ENCODE measurements at regions not wholly inside any gene's neighbourhood (a gene's known extent, or its start where the extent isn't known, plus 50 kb on each side); places are given as distances from the start of the nearest gene placed in this dataset.

DNA sequence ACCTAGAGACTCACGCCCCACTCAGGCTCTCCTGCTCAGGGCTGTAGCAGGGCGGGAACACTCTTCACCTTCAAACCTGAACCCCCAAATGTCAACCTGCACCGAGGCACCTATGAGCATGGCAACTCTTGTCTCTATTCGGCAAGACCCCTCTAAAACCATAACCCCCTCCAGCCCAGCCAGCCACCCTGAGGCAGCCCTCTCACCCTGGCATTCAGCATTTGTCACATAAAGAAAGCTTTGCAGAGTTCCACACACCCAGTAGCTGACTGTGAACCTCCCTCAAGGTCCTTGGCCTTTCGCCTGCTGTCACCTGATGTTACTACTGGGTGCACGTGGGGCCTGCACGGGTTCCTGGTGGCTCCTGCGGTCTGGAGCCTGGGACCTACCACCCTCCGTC is 97.2 kb upstream of the ALKAL2 start:
- H3K4me3 ChIP-seq (ENCODE audit: low read depth, low read length) = no peak overlapping the region
- H3K79me2 ChIP-seq (ENCODE audit: control insufficient read depth, insufficient read depth, low read length, unreplicated experiment) = no peaks in the 10 kb centered on the region
- no peak overlapping the region for H3K27ac ChIP-seq (ENCODE audit: low read depth, low read length)
- H3K36me3 ChIP-seq (ENCODE audit: insufficient read depth, low read length) = no peaks in the 10 kb centered on the region
- no peak overlapping the region for H2AFZ ChIP-seq (ENCODE audit: low read length, unreplicated experiment)
- H3K27me3 ChIP-seq (ENCODE audit: insufficient read depth, low read length) = no peaks in the 10 kb centered on the region
- no peaks in the 10 kb centered on the region for H3K4me1 ChIP-seq (ENCODE audit: control insufficient read depth, insufficient read depth, low read length, unreplicated experiment)

DNA sequence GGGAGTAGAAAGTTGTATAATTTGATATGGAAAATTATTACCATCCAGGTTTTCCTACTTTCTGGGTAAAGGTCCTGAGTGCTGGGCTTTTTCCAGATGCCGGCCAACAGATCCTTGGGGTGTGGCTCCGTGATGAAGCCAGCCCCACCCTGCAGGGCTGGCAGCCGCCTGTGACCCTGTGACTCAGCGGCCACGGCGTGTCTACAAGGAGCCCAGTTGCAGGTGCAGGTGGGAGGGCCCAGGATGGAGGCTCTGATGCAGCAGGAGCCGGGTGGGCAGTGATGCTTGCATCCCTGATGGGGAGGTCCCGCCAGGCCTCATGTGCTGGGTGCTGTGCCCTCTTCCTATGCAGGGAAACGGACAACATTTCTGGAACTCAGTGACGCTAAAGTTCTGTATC is 96.0 kb upstream of the ALKAL2 start:
- no peak overlapping the region for H3K27ac ChIP-seq (ENCODE audit: low read depth, low read length)
- no peak overlapping the region for H3K4me3 ChIP-seq (ENCODE audit: low read depth, low read length)
- H2AFZ ChIP-seq (ENCODE audit: low read length, unreplicated experiment) = no peak overlapping the region
- H3K36me3 ChIP-seq (ENCODE audit: insufficient read depth, low read length) = no peaks in the 10 kb centered on the region
- H3K27me3 ChIP-seq (ENCODE audit: insufficient read depth, low read length) = no peaks in the 10 kb centered on the region
- no peaks in the 10 kb centered on the region for H3K4me1 ChIP-seq (ENCODE audit: control insufficient read depth, insufficient read depth, low read length, unreplicated experiment)
- H3K79me2 ChIP-seq (ENCODE audit: control insufficient read depth, insufficient read depth, low read length, unreplicated experiment) = no peaks in the 10 kb centered on the region

DNA sequence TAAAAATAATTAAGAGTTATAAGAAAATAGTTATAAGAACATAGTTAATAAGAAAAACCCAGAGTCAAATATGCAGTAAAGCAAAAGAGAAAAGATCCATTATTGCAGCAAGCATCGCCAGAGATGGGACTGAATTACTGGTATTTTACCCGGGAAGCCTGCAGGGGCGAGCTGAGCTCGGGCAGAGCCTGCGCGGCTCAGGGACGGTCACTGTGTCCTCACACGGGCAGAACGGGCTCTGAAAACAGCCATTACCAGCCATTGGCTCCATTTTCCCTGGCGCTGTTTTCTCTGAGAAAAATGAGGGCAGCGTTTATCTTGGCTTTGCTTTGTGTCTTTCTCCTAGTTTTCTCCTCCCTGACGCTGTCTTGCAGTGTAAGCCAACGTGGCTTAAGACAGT is 95.3 kb upstream of the ALKAL2 start:
- Histone ChIP-seq H3K27me3 (ENCODE audit: insufficient read depth, low read length) (no peaks in the 10 kb centered on the region), H3K79me2 (ENCODE audit: control insufficient read depth, insufficient read depth, low read length, unreplicated experiment) (no peaks in the 10 kb centered on the region), H2AFZ (ENCODE audit: low read length, unreplicated experiment) (no peak overlapping the region), H3K27ac (ENCODE audit: low read depth, low read length) (no peak overlapping the region), H3K36me3 (ENCODE audit: insufficient read depth, low read length) (no peaks in the 10 kb centered on the region), H3K4me3 (ENCODE audit: low read depth, low read length) (no peak overlapping the region), H3K4me1 (ENCODE audit: control insufficient read depth, insufficient read depth, low read length, unreplicated experiment) (no peaks in the 10 kb centered on the region)

DNA sequence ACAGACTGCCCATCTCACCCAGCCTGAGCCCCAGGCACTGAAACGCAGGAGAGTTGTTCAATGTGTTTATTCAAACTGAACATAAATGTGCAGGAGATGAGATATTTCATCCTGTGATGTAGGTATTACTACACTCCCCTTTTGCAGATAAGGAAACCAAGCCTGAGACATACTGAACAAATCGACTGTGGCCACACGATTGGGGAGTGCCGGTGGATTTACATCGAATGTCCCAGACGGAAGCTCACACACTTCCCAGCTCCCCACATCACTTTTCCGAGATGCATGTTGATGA is 94.8 kb upstream of the ALKAL2 start:
- H2AFZ ChIP-seq (ENCODE audit: low read length, unreplicated experiment) = no peak overlapping the region
- H3K36me3 ChIP-seq (ENCODE audit: insufficient read depth, low read length) = no peaks in the 10 kb centered on the region
- no peaks in the 10 kb centered on the region for H3K4me1 ChIP-seq (ENCODE audit: control insufficient read depth, insufficient read depth, low read length, unreplicated experiment)
- no peaks in the 10 kb centered on the region for H3K79me2 ChIP-seq (ENCODE audit: control insufficient read depth, insufficient read depth, low read length, unreplicated experiment)
- no peak overlapping the region for H3K4me3 ChIP-seq (ENCODE audit: low read depth, low read length)
- H3K27ac ChIP-seq (ENCODE audit: low read depth, low read length) = no peak overlapping the region
- no peaks in the 10 kb centered on the region for H3K27me3 ChIP-seq (ENCODE audit: insufficient read depth, low read length)

DNA sequence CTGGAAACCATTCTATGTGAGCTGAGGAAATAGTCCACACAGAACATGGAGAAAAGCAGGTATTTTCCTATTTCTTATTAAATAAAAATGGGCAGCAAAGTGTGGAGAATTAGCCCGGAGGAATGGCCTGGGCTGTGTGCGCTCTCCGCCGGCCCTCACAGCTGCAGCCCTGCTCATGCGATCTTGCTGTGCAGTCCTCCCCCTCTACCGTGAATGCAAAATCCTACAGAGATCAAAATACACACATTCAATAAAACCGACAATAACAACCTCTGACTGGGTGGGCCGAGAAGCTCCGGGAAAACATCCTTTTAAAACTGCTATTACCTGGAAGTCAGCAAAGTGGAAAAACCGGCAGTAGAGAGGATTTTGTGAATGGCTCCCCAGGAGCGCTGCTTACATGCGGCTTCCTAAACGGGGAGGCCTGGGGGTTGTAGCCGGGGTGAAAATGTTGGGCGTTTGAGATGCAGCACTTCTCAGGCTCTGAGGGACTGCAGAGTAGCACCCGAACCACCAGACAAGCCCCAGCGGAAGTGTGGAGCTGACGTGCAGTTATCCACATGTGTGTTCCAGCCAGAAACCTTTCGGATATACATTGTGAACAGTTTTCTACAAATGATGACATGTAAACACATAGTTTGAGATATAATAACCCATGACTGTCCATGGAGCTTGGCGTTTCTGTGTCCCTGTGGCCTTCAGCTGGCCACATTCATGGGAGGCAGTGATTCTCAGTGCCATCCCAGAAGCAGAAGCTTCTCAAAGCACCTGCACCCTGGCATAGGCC is 94.2 kb upstream of the ALKAL2 start:
- Histone ChIP-seq H3K27me3 (ENCODE audit: insufficient read depth, low read length) (no peaks in the 10 kb centered on the region), H2AFZ (ENCODE audit: low read length, unreplicated experiment) (no peak overlapping the region), H3K27ac (ENCODE audit: low read depth, low read length) (no peak overlapping the region), H3K4me1 (ENCODE audit: control insufficient read depth, insufficient read depth, low read length, unreplicated experiment) (no peaks in the 10 kb centered on the region), H3K4me3 (ENCODE audit: low read depth, low read length) (no peak overlapping the region), H3K79me2 (ENCODE audit: control insufficient read depth, insufficient read depth, low read length, unreplicated experiment) (no peaks in the 10 kb centered on the region), H3K36me3 (ENCODE audit: insufficient read depth, low read length) (no peaks in the 10 kb centered on the region)

DNA sequence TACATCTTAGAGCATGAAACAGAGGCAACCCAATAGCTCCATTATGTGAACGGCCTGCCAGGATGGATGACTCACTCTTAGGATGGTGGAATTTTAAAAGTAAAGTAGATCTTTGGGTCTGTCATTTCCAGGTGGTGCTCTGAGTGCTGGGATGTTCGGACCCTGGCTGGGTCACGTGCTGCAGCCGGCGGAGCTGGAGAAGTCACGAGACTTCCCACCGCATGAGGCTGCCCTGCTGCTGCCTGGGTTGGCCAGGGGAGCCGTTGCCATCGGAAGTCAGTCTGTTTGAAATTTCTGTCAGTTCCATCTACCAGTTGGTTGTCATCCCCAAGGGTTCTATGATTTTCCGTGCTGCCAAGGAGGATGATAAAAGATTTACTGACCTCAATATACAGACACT is 93.3 kb upstream of the ALKAL2 start:
- no peak overlapping the region for H3K27ac ChIP-seq (ENCODE audit: low read depth, low read length)
- H3K36me3 ChIP-seq (ENCODE audit: insufficient read depth, low read length) = no peaks in the 10 kb centered on the region

DNA sequence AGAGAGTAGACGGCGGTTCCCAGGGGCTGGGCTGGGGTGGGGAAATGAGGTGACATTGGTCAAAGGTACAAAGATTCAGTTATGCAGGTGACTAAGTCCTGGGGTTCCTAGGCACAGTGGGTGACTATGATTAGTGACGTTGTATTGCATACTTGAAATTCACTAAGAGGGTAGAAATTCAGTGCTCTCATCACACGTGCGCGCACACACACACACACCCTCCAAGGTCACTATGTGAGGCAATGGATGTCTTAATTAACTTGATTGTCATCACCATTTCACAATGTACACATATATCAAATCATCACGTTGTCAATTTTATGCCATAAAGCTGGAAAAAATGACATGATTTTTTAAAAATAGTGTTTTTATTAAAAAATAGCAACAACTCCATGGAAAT is 92.9 kb upstream of the ALKAL2 start:
- H3K4me1 ChIP-seq (ENCODE audit: control insufficient read depth, insufficient read depth, low read length, unreplicated experiment) = no peaks in the 10 kb centered on the region
- no peaks in the 10 kb centered on the region for H3K27me3 ChIP-seq (ENCODE audit: insufficient read depth, low read length)
- no peak overlapping the region for H3K4me3 ChIP-seq (ENCODE audit: low read depth, low read length)
- no peak overlapping the region for H2AFZ ChIP-seq (ENCODE audit: low read length, unreplicated experiment)
- H3K79me2 ChIP-seq (ENCODE audit: control insufficient read depth, insufficient read depth, low read length, unreplicated experiment) = no peaks in the 10 kb centered on the region
- H3K27ac ChIP-seq (ENCODE audit: low read depth, low read length) = no peak overlapping the region
- no peaks in the 10 kb centered on the region for H3K36me3 ChIP-seq (ENCODE audit: insufficient read depth, low read length)

More for the DNA sequence above, 93.3 kb upstream of the ALKAL2 start:
- Histone ChIP-seq H3K4me1 (ENCODE audit: control insufficient read depth, insufficient read depth, low read length, unreplicated experiment) (no peaks in the 10 kb centered on the region), H3K79me2 (ENCODE audit: control insufficient read depth, insufficient read depth, low read length, unreplicated experiment) (no peaks in the 10 kb centered on the region), H3K27me3 (ENCODE audit: insufficient read depth, low read length) (no peaks in the 10 kb centered on the region), H2AFZ (ENCODE audit: low read length, unreplicated experiment) (no peak overlapping the region), H3K4me3 (ENCODE audit: low read depth, low read length) (no peak overlapping the region)

DNA sequence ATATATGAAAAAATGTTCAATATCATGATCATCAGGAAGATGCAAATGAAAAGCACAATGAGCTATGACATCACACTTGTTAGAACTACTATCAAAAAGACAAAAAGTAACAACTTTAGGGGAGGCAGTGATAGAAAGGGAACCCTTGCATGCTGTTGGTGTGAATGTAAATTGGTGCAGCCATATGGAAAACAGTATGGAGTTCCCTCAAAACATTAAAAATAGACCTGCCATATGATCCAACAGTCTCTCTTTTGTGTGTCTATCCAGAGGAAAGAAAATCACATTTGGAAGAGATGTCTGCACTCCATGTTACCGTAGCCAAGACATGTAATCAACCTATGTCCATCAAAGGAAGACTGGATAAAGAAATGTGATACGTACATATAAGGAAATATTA is 92.3 kb upstream of the ALKAL2 start:
- Histone ChIP-seq H3K4me3 (ENCODE audit: low read depth, low read length) (no peak overlapping the region), H3K79me2 (ENCODE audit: control insufficient read depth, insufficient read depth, low read length, unreplicated experiment) (no peaks in the 10 kb centered on the region), H3K27ac (ENCODE audit: low read depth, low read length) (no peak overlapping the region), H3K36me3 (ENCODE audit: insufficient read depth, low read length) (no peaks in the 10 kb centered on the region), H2AFZ (ENCODE audit: low read length, unreplicated experiment) (no peak overlapping the region), H3K4me1 (ENCODE audit: control insufficient read depth, insufficient read depth, low read length, unreplicated experiment) (no peaks in the 10 kb centered on the region), H3K27me3 (ENCODE audit: insufficient read depth, low read length) (no peaks in the 10 kb centered on the region)

DNA sequence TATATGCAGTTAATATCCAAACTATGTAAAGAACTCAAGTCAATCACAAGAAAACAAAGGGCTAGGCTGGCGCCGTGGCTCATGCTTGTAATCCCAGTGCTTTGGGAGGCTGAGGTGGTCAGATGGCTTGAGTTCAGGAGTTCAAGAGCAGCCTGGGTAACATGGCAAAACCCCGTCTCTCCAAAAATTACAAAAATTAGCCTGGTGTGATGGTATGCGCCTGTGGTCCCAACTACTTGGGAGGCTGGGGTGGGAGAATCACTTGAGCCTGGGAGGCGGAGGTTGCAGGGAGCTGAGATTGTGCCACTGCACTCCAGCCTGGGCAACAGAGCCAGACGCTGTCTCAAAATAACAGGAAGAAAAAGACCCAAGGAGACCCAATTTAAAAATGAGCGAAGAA is 91.9 kb upstream of the ALKAL2 start:
- H3K27ac ChIP-seq (ENCODE audit: low read depth, low read length) = no peak overlapping the region
- no peaks in the 10 kb centered on the region for H3K4me1 ChIP-seq (ENCODE audit: control insufficient read depth, insufficient read depth, low read length, unreplicated experiment)
- no peaks in the 10 kb centered on the region for H3K36me3 ChIP-seq (ENCODE audit: insufficient read depth, low read length)
- no peaks in the 10 kb centered on the region for H3K79me2 ChIP-seq (ENCODE audit: control insufficient read depth, insufficient read depth, low read length, unreplicated experiment)
- H3K4me3 ChIP-seq (ENCODE audit: low read depth, low read length) = no peak overlapping the region
- H2AFZ ChIP-seq (ENCODE audit: low read length, unreplicated experiment) = no peak overlapping the region
- no peaks in the 10 kb centered on the region for H3K27me3 ChIP-seq (ENCODE audit: insufficient read depth, low read length)

DNA sequence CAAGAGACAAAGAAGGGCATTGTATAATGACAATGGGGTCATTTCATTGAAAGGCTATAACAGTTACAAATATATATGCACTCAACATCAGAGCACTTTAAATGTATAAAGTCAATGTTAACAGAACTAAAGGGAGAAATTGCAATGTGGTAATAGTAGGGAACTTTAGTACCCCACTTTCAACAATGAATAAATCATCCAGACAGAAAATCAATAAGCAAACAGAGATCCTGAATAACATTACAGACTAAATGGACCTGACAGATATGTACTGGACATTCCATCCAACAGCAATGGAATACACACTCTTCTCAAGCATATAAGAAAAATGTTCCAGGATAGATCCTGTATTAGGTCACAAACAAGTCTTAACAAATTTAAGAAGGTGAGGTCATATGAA is 90.5 kb upstream of the ALKAL2 start:
- Histone ChIP-seq H3K4me3 (ENCODE audit: low read depth, low read length) (no peak overlapping the region), H2AFZ (ENCODE audit: low read length, unreplicated experiment) (no peak overlapping the region), H3K79me2 (ENCODE audit: control insufficient read depth, insufficient read depth, low read length, unreplicated experiment) (no peaks in the 10 kb centered on the region), H3K27ac (ENCODE audit: low read depth, low read length) (no peak overlapping the region), H3K4me1 (ENCODE audit: control insufficient read depth, insufficient read depth, low read length, unreplicated experiment) (no peaks in the 10 kb centered on the region), H3K27me3 (ENCODE audit: insufficient read depth, low read length) (no peaks in the 10 kb centered on the region), H3K36me3 (ENCODE audit: insufficient read depth, low read length) (no peaks in the 10 kb centered on the region)

DNA sequence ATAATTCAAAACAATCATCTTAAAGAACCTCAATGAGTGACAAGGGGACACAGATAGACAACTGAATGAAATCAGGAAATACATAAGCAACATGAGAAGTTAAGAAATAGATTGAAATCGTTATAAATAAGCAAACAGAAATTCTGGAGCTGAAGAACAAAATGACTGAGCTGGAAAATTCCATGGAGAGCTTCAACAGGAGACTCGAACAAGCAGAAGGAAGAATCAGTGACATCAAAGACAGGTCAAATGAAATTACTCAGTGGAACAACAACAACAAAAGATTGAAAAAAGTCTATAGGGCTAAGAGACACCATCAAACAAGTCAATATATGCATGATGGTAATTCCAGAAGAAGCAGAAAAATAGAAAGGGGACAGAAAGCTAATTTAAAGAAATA is 89.5 kb upstream of the ALKAL2 start:
- no peaks in the 10 kb centered on the region for H3K36me3 ChIP-seq (ENCODE audit: insufficient read depth, low read length)
- no peaks in the 10 kb centered on the region for H3K79me2 ChIP-seq (ENCODE audit: control insufficient read depth, insufficient read depth, low read length, unreplicated experiment)
- no peaks in the 10 kb centered on the region for H3K27me3 ChIP-seq (ENCODE audit: insufficient read depth, low read length)
- no peak overlapping the region for H2AFZ ChIP-seq (ENCODE audit: low read length, unreplicated experiment)
- no peak overlapping the region for H3K4me3 ChIP-seq (ENCODE audit: low read depth, low read length)
- H3K27ac ChIP-seq (ENCODE audit: low read depth, low read length) = no peak overlapping the region
- no peaks in the 10 kb centered on the region for H3K4me1 ChIP-seq (ENCODE audit: control insufficient read depth, insufficient read depth, low read length, unreplicated experiment)

All from ACC112 (cell line).